Stimulated activated CD4-positive, alpha-beta T cell treated with anti-CD3 and anti-CD28 coated beads, Interleukin-4, amount 100 ng/mL, for 1 hour (primary cell): ENCODE measurements at regions not wholly inside any gene's neighbourhood (a gene's known extent, or its start where the extent isn't known, plus 50 kb on each side); places are given as distances from the start of the nearest gene placed in this dataset.
"Not testable (repeated sequence)": the region's sequence is repeated elsewhere in the genome, so short reads cannot be mapped to it uniquely, and the experiment has no call there.

ENCODE experiments used
- DNase-seq: peaks from one replicate; pipeline ENCODE4 v3.0.0-alpha.2; 2020

DNA sequence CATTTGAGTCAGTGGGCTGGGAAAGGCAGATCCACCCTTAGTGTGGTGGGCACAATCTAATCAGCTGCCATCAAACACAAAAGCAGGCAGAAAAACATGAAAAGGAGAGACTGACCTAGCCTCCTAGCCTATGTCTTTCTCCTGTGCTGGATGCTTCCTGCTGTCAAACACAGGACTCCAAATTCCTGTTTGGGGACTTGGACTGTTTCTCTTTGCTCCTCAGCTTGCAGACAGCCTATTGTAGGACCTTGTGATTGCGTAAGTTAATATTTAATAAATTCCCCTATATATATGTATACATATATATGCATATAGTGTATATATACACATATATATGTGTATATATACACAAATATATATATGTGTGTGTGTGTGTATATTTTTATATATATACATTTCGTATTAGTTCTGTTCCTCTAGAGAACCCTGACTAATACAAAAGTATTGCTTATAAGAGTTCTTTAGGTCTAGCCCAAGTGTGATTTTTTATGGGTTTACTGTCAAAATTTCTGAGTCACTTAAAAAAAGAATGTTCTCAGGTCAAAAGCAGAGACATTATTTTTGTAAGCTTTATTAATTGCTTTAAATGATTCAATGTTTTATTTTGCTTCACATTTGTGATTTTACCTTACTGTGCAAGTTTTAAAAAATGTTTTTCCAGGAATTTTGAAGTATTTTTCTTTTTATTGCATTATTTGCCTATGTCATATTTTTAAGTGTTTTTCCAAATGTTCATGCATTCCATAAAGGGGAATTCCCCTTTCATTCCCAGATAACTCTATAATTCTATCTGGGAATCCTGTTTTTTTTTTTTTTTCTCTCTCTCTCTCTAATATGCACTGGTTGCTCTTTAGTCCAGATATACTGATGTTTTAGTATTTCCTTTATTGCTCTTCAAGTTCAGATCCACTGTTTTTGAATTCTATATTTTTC lies 92.1 kb upstream of the ADAMTS5 start:
- DNase-seq, result no peak

DNA sequence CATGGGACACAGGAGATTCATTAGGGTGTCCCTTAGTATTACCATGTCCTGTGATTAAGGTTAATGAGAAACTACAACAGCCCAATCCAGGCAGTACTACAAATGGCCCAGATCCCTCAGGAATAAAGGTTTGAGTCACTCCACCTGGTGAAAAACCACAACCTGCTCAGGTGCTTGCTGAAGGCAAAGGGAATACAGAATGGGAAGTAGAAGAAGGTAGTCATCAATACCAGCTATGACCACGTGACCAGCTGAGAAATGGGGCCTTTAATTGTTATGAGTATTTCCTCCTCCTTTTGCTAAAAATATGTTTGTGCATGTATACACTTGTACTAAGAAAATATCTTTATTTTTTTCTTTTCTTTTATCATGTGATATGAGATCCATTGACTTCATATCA lies 91.1 kb upstream of the ADAMTS5 start:
- DNase-seq, result no peak

DNA sequence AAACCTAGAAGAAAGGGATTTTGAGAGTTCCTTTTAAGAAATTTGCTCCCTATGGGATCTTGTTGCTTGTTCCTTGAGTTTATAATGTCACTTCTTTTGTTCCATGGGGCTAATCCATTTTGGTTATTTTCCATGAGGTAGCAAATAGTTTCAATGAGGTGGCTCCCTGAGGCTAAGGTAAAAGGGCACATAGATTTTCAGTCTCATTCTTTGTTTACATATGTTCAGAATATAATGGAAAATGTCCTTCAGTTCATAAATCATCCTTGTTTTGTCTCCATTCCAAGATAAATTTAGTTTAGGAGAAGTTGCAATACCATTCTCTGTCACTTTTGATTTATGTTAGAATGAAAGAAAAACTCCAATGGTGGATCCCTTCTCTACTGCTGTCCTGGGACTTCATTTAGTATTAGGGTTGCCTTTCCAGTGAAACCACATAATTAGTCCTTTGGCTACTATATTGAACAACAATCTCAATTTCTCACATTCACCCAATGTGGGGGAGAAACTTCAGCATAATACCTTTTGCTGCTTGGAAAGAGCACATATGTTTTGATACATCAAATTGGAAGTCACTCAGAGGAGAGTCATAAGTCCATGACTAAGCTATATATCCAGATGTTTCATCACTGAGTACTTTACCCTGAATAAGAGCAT lies 80.9 kb upstream of the ADAMTS5 start:
- DNase-seq, result no peak

DNA sequence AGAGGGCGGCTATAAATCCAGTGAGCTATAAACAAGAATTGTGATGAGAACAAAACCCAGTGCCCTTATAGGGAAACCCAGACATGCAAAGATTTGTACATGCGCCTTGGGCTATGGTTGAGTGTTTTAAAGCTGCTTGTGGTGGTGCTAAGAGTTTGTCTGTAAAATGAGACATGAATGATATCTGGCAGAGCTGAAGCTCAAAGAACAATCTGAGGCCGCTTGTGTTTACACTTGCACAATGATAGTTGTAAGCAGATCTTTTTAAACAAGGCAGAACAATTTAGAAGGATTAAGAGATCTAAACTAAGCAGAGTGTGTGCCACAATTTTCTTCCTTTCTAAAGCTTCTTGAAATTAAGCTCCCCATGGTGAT lies 80.4 kb upstream of the ADAMTS5 start:
- DNase-seq, result no peak

DNA sequence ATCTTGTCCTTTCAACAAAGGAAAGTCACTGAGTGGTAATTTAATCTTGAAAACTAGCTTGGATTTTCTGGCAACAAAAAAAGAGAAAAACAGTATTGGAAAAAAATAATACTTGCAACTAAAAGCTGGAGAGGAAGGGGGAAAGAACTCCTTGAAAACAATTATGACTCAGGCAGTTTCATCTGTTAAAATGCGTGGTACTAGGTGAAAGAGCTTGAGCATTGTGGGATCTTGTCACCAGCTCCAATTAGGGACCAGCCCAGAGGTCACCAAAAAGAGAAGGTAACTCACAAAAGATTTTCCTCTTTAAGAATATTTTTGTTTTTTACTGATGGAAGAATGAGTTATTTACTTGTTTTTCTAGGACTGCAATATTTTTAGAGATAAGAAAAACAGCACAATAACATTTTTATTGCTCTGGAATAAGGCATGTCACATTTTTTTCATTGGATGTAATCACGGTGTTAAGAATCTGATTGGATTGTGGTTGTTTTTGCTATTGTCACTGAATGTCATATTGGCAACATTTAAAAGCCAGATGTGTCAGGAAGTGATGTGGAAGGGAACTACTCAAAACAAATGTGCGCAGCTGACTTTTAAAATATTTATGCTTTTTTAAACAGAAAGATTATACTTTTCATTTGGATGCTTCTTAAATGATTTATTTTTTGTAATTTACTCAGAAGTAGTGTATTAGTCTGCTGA lies 78.5 kb upstream of the ADAMTS5 start:
- DNase-seq, result no peak

DNA sequence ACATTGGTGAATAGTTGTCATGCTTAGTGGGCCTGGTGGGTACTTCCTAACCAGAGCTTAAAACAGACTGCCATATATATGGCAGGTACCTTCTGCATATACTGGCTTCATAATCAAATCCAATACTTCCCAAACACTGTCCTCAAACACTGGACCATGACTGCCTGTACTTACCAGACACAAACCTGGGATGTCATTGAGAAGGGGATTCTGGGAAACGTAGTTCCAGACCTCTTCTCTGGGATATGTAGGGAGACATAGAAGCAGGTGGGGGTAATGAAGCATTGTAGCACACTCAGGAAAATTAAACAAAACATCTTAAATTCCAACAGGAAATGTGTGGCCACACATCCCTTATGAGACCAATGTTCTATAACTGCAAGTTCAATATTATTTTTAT lies 76.5 kb upstream of the ADAMTS5 start:
- DNase-seq, result no peak

DNA sequence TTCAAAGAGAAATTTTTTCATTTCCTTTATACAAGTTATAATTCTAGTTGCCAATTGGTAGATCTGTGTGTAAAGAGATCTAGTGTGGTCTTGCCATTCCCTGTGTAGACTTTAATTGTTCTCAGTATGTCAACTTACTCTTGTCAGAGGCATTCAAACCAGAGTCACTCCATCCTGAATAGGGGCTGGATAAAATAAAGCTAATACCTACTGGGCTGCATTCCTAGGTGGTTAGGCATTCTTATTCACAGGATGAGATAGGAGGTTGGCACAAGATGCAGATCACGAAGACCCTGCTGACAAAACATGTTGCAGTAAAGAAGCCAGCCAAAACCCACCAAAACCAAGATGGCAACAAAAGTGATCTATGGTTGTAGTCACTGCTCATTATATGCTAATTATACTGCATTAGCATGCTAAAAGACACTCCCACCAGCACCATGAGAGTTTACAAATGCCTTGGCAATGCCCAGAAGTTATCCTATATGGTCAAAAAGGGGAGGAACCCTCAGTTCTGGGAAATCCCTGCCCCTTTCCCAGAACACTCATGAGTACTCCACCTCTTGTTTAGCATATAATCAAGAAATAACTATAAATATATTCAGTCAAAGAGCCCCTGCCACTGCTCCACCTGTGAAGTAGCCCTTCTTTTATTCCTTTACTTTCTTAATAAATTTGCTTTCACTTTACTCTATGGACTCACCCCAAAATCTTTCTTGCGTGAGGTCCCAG lies 74.0 kb upstream of the ADAMTS5 start:
- no peak for DNase-seq

GRCh38 chr21:27036736-27037301 lies 69.9 kb upstream of the ADAMTS5 start:
- DNase-seq, result no peak

GRCh38 chr21:27035791-27036190 lies 68.9 kb upstream of the ADAMTS5 start:
- DNase-seq, result no peak

- DNase-seq, result no peak
These were observed 67.9 kb upstream of the ADAMTS5 start for GRCh38 chr21:27034796-27035195.

GRCh38 chr21:27033471-27033870 lies 66.6 kb upstream of the ADAMTS5 start:
- DNase-seq, result no peak

GRCh38 chr21:27026501-27026900 lies 59.6 kb upstream of the ADAMTS5 start:
- no peak for DNase-seq

DNA sequence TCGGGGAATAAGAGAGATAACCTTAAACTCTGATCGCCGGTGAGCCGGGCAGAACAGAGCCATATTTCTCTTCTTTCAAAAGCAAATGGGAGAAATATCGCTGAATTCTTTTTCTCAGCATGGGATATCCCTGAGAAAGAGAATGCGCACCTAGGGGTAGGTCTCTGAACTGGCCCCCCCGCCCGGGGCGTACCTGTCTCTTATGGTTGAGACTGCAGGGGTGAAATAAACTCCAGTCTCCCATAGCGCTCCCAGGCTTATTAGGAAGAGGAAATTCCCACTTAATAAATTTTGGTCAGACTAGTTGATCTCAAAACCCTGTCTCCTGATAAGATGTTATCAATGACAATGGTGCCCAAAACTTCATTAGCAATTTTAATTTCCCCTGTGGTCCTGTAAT lies 58.8 kb upstream of the ADAMTS5 start:
- not testable (repeated sequence) for DNase-seq

GRCh38 chr21:27024971-27025370 lies 58.1 kb upstream of the ADAMTS5 start:
- DNase-seq, result no peak

DNA sequence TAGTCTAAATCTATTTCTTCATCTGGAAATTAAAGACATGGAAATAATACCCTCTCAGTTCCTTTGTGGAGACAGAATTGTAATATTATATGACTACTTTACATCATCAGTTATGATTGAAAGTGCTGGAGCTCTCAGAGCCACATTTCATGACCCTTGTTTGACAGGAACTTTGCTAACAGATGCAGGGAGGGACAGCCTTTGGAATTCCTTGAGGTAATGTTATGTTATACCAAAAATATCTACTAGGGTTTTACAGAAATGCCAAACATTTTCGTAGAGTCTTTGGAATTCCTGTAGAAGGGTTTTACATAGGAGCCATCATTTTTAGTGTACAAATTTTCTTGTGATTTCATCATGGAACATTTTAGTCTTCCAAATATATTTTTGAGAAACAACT lies 57.4 kb upstream of the ADAMTS5 start:
- no peak for DNase-seq

DNA sequence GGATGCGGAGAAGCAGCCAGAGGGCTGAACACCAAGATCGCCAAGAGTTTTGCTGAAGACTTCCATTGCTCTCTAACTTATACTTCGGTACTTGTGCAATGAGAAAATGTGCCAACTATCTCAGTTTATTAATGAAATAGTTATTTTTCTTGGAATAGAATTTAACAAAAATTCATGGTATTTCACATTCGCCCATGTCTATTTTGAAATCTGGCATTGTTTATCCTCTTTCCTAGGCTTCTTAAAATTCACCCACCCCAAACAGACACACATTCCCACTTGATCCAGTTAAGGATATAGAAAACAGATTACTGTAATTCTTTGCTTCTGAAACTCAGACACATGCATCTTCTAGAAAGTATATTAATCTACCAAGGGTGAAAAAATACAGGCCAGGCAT lies 56.3 kb upstream of the ADAMTS5 start:
- DNase-seq, result no peak

GRCh38 chr21:27021801-27022200 lies 54.9 kb upstream of the ADAMTS5 start:
- DNase-seq, result no peak

DNA sequence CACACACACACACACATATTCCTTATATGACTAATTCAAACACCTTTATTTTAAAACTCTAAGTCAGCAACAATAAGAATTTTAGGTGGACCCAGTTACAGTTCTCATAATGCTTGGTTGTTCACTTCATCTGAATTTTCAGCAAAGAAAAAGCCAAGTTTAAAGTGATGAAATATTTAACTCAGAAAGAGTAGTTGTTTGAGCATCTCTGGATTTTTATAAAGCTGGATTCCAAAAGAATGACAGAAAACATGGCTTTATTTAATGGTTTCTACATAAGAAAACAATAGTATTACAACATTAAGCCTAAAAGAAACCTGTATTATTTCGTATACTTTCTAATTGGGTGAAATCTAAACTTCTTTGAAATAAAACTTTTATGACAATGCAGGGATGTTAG lies 54.2 kb upstream of the ADAMTS5 start:
- DNase-seq, result no peak

GRCh38 chr21:27017246-27017645 lies 50.4 kb upstream of the ADAMTS5 start:
- DNase-seq, result no peak
